H7 (cell line): ENCODE measurements at regions not wholly inside any gene's neighbourhood (a gene's known extent, or its start where the extent isn't known, plus 50 kb on each side); places are given as distances from the start of the nearest gene placed in this dataset.
"Not testable (repeated sequence)": the region's sequence is repeated elsewhere in the genome, so short reads cannot be mapped to it uniquely, and the experiment has no call there.

Source experiments
- DNase-seq: peaks from one replicate; pipeline ENCODE4 v3.0.0; 2012
- H3K27me3 ChIP-seq: 2 replicates; pipeline ENCODE4 v1.6.0; 2011; ENCODE audit warnings: mild to moderate bottlenecking, low read length; ENCODE audit not compliant: control insufficient read depth, insufficient read depth
- H3K36me3 ChIP-seq: replicated peaks from 2 replicates; pipeline ENCODE4 v1.5.1; 2011; ENCODE audit warnings: low read length; ENCODE audit not compliant: control insufficient read depth, insufficient read depth
- H3K4me3 ChIP-seq: 2 replicates; pipeline ENCODE4 v1.5.1; 2011; ENCODE audit warnings: low read depth, mild to moderate bottlenecking, control low read depth, low read length, moderate library complexity; ENCODE audit not compliant: insufficient read depth

GRCh38 chr7:9725940-9726663 is 1247.6 kb upstream of the PHF14 start:
- not testable (repeated sequence) for H3K27me3 ChIP-seq, H3K4me3 ChIP-seq, DNase-seq, H3K36me3 ChIP-seq

- H3K27me3 ChIP-seq, H3K36me3 ChIP-seq, DNase-seq, H3K4me3 ChIP-seq: not testable (repeated sequence)
Measured at GRCh38 chr7:9726811-9727210, 1246.9 kb upstream of the PHF14 start.

GRCh38 chr7:9727467-9727869 is 1246.2 kb upstream of the PHF14 start:
- not testable (repeated sequence) for DNase-seq, H3K4me3 ChIP-seq, H3K36me3 ChIP-seq, H3K27me3 ChIP-seq

GRCh38 chr7:9728014-9728657 is 1245.5 kb upstream of the PHF14 start:
- not testable (repeated sequence) for H3K4me3 ChIP-seq, DNase-seq, H3K36me3 ChIP-seq, H3K27me3 ChIP-seq

- DNase-seq, result no peak
- H3K27me3 ChIP-seq, result no peaks in the 10 kb centered on the region
Measured at GRCh38 chr7:9752033-9752432, 1221.6 kb upstream of the PHF14 start.

GRCh38 chr7:9761224-9761623 is 1212.4 kb upstream of the PHF14 start:
- Histone ChIP-seq H3K27me3 (no peaks in the 10 kb centered on the region), H3K36me3 (no peaks in the 10 kb centered on the region), H3K4me3 (no peak overlapping the region)
- no peak for DNase-seq

More at GRCh38 chr7:9752033-9752432, 1221.6 kb upstream of the PHF14 start:
- no peaks in the 10 kb centered on the region for H3K36me3 ChIP-seq
- H3K4me3 ChIP-seq, result no peak overlapping the region

- Histone ChIP-seq H3K27me3 (no peaks in the 10 kb centered on the region), H3K4me3 (no peak overlapping the region), H3K36me3 (no peaks in the 10 kb centered on the region)
- no peak for DNase-seq
Measured at GRCh38 chr7:9776900-9777299, 1196.8 kb upstream of the PHF14 start.

GRCh38 chr7:9778367-9778766 is 1195.3 kb upstream of the PHF14 start:
- H3K27me3 ChIP-seq, result no peaks in the 10 kb centered on the region
- H3K4me3 ChIP-seq, result no peak overlapping the region
- no peak for DNase-seq
- H3K36me3 ChIP-seq, result no peaks in the 10 kb centered on the region

GRCh38 chr7:9781710-9782109 is 1192.0 kb upstream of the PHF14 start:
- Histone ChIP-seq H3K4me3 (no peak overlapping the region), H3K36me3 (no peaks in the 10 kb centered on the region), H3K27me3 (no peaks in the 10 kb centered on the region)

GRCh38 chr7:9782275-9782674 is 1191.4 kb upstream of the PHF14 start:
- H3K36me3 ChIP-seq, result no peaks in the 10 kb centered on the region
- H3K27me3 ChIP-seq, result no peaks in the 10 kb centered on the region
- no peak for DNase-seq
- H3K4me3 ChIP-seq, result no peak overlapping the region

More at GRCh38 chr7:9781710-9782109, 1192.0 kb upstream of the PHF14 start:
- no peak for DNase-seq

- Histone ChIP-seq H3K36me3 (no peaks in the 10 kb centered on the region), H3K4me3 (no peak overlapping the region), H3K27me3 (no peaks in the 10 kb centered on the region)
- DNase-seq, result no peak
Measured at GRCh38 chr7:9785211-9785610, 1188.5 kb upstream of the PHF14 start.

GRCh38 chr7:9796241-9796640 is 1177.4 kb upstream of the PHF14 start:
- Histone ChIP-seq H3K27me3 (no peaks in the 10 kb centered on the region), H3K4me3 (no peak overlapping the region), H3K36me3 (no peaks in the 10 kb centered on the region)
- DNase-seq, result no peak

- Histone ChIP-seq H3K4me3 (no peak overlapping the region), H3K27me3 (no peaks in the 10 kb centered on the region), H3K36me3 (no peaks in the 10 kb centered on the region)
- DNase-seq, result no peak
Measured at GRCh38 chr7:9822458-9823290, 1151.0 kb upstream of the PHF14 start.

- H3K27me3 ChIP-seq, result no peaks in the 10 kb centered on the region
- H3K4me3 ChIP-seq, result no peak overlapping the region
- no peak for DNase-seq
- no peaks in the 10 kb centered on the region for H3K36me3 ChIP-seq
Measured at GRCh38 chr7:9835199-9835598, 1138.5 kb upstream of the PHF14 start.

- no peak overlapping the region for H3K4me3 ChIP-seq
- no peaks in the 10 kb centered on the region for H3K27me3 ChIP-seq
- no peak for DNase-seq
Measured at GRCh38 chr7:9836671-9837070, 1137.0 kb upstream of the PHF14 start.

More at GRCh38 chr7:9836671-9837070, 1137.0 kb upstream of the PHF14 start:
- no peaks in the 10 kb centered on the region for H3K36me3 ChIP-seq
